ENCODE measurements at regions not wholly inside any gene's neighbourhood (a gene's known extent, or its start where the extent isn't known, plus 50 kb on each side); places are given as distances from the start of the nearest gene placed in this dataset.

GRCh38 chr11:25350899-25351803 lies 854.3 kb downstream of the LUZP2 start:
- no peak for TF ChIP-seq CEBPB (IDR thresholded peaks at IDR 0.05; ENCODE audit: low read depth)
- TF ChIP-seq SP1 (IDR thresholded peaks at IDR 0.05; ENCODE audit: low read depth), result no peak
- TF ChIP-seq CTCF (IDR thresholded peaks at IDR 0.05 in 2 of 3, conservative IDR thresholded peaks at IDR 0.05 in 1 of 3; ENCODE audit: borderline replicate concordance in 1 of 3, insufficient read depth in 1 of 3, low read depth in 2 of 3, low read length in 2 of 3), result no peak
- TF ChIP-seq EZH2 (IDR thresholded peaks at IDR 0.05), result no peak
- TF ChIP-seq POLR2A (IDR thresholded peaks at IDR 0.05; ENCODE audit: borderline replicate concordance, extremely low read depth, insufficient read depth, insufficient read length), result no peak
- TF ChIP-seq POLR2AphosphoS5 (IDR thresholded peaks at IDR 0.05; ENCODE audit: low read depth, low read length), result no peak
- TF ChIP-seq SRF (IDR thresholded peaks at IDR 0.05; ENCODE audit: low read depth), result no peak
- no peak for TF ChIP-seq SIN3A (IDR thresholded peaks at IDR 0.05; ENCODE audit: low read depth)
- no peak for TF ChIP-seq EZH2phosphoT487 (IDR thresholded peaks at IDR 0.05; ENCODE audit: borderline replicate concordance)
- TF ChIP-seq ZFX (IDR thresholded peaks at IDR 0.05), result no peak
- TF ChIP-seq EGR1 (IDR thresholded peaks at IDR 0.05; ENCODE audit: low read depth), result no peak
- TF ChIP-seq CBX3 (IDR thresholded peaks at IDR 0.05; ENCODE audit: low read depth), result no peak
- no peak for TF ChIP-seq MAX (IDR thresholded peaks at IDR 0.05)

Data from HCT116 (cell line).